Retina (tissue), 1 donor: ENCODE measurements at regions not wholly inside any gene's neighbourhood (a gene's known extent, or its start where the extent isn't known, plus 50 kb on each side); places are given as distances from the start of the nearest gene placed in this dataset.

Experiments used
- DNase-seq: peaks from one replicate; pipeline ENCODE4 v3.0.0-alpha.2; 2016

DNA sequence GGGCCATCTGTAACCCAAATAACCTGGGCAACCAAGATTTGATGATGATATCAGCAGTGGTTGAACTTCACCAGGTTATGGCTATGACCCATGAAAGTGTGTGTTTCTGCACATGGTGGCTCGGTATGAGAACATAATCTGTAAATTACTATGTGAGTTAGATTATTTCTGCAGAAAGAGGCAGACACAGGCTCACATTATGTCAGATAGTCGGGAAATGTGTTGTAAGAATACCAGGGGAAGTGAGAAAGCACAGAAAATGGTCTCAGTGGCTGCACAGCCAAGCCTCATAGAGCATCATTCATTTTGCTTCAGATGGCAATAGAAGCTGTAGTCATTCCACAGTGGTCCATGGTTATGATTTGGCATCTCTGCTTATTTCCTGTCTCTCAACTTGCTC lies 63.0 kb upstream of the RBPJ start:
- no peak for DNase-seq

DNA sequence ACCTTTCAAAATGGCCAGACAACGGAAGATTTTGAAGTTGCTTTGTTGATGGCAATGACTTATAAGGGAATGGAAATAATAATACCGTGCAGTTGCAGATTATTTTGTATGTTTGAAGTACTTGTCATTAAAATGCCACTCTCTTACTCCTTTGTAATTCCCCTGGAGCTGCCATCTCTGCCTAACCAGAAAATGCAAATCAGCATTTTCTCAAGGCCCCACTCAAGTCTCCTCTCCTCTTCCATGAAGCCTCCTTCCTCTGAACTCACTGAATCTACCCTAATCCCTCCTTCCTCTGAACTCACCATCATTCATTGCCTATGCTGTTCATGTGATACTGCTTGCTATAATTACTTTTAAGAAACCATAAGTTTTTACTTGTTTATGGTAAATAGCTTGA lies 60.2 kb upstream of the RBPJ start:
- DNase-seq, result no peak

GRCh38 chr4:26261405-26261804 lies 59.4 kb upstream of the RBPJ start:
- no peak for DNase-seq

DNA sequence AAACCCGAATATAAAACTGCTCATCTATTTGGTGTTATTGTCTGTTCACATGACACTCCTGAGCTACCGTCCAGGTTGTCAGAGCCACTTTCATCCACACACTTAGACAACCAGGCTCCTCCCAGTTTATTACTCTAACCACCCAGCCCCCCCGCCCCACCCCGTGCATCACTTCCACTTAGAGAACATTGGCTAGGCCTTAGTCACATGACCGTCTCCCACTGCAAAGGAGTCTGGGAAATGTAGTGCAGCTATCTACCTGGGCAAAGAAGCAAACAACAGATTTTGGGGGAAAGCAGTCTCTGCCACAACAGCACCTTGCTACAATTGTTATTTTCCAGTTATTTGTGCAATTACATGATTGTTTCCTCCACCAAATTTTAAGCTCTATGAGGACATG lies 57.6 kb upstream of the RBPJ start:
- DNase-seq, result no peak

GRCh38 chr4:26264109-26264508 lies 56.7 kb upstream of the RBPJ start:
- DNase-seq, result no peak

GRCh38 chr4:26267087-26267486 lies 53.7 kb upstream of the RBPJ start:
- no peak for DNase-seq

DNA sequence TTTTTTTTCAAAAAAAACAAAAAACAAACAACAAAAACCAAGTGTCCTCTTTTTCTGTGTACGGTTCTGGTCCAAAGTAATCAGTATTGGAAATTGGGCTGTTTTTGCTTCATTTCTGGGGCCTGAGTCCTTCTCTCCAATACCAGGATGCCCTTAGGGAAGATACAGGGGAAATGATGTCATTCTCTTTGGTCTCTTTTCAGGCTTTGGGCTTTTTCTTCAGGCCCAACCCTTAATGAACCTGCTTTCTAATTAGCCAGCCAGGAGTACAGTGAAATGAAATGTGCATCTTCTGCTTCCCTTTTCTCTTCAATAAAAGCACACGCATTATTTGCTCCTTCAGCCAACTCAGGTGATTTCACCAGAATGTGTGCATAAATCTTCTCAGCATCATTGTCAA lies 52.6 kb upstream of the RBPJ start:
- DNase-seq, result no peak

GRCh38 chr4:26269038-26269437 lies 51.8 kb upstream of the RBPJ start:
- no peak for DNase-seq
